Bronchial epithelial cell (primary cell): ENCODE measurements at regions not wholly inside any gene's neighbourhood (a gene's known extent, or its start where the extent isn't known, plus 50 kb on each side); places are given as distances from the start of the nearest gene placed in this dataset.

Source experiments
- DNase-seq: peaks from one replicate; pipeline ENCODE4 v3.0.0-alpha.2; 2010; ENCODE audit warnings: low read depth
- FAIRE-seq: peaks from 2 replicates; lab custom pipeline; 2011; peaks lifted over from hg19 to GRCh38; lab: Jason Lieb, UNC
- H3K27me3 ChIP-seq: 2 replicates; pipeline ENCODE4 v1.5.1; 2011; ENCODE audit warnings: low read length; ENCODE audit not compliant: control insufficient read depth, insufficient read depth
- H3K36me3 ChIP-seq: 2 replicates; pipeline ENCODE4 v1.5.1; 2011; ENCODE audit warnings: low read length; ENCODE audit not compliant: control insufficient read depth, insufficient read depth
- H3K4me3 ChIP-seq: 2 replicates; pipeline ENCODE4 v1.5.1; 2011; ENCODE audit warnings: mild to moderate bottlenecking, low read depth, low read length, control low read depth
- TF ChIP-seq, protein P1 (sequence below): IDR thresholded peaks from 2 replicates; pipeline ENCODE4 v1.5.1; 2011; ENCODE audit warnings: mild to moderate bottlenecking, moderate library complexity, low read length, control low read depth, inconsistent platforms; ENCODE audit not compliant: insufficient read depth, severe bottlenecking

DNA sequence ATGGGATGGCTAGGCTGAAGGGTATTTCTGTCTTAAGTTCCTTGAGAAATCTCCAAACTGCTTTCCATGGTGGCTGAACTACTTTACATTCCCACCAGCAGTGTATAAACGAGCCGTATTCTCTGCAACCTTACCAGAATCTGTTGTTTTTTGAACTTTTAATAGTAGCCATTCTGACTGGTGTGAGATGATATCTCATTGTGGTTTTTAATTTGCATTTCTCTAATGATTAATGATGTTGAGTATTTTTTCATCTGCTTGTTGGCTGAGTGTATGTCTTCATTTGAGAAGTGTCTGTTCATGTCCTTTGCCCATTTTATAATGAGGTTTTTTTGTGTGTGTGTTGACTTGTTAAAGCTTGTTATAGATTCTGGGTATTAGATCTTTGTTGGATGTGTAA, 226.8 kb upstream of the IGFBP3 start:
- Histone ChIP-seq H3K4me3 (no peak overlapping the region), H3K36me3 (no peaks in the 10 kb centered on the region), H3K27me3 (no peaks in the 10 kb centered on the region)
- TF ChIP-seq, protein P1, sequence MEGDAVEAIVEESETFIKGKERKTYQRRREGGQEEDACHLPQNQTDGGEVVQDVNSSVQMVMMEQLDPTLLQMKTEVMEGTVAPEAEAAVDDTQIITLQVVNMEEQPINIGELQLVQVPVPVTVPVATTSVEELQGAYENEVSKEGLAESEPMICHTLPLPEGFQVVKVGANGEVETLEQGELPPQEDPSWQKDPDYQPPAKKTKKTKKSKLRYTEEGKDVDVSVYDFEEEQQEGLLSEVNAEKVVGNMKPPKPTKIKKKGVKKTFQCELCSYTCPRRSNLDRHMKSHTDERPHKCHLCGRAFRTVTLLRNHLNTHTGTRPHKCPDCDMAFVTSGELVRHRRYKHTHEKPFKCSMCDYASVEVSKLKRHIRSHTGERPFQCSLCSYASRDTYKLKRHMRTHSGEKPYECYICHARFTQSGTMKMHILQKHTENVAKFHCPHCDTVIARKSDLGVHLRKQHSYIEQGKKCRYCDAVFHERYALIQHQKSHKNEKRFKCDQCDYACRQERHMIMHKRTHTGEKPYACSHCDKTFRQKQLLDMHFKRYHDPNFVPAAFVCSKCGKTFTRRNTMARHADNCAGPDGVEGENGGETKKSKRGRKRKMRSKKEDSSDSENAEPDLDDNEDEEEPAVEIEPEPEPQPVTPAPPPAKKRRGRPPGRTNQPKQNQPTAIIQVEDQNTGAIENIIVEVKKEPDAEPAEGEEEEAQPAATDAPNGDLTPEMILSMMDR, result no peak
- FAIRE-seq (no peak), DNase-seq (peak; percentile 25)

DNA sequence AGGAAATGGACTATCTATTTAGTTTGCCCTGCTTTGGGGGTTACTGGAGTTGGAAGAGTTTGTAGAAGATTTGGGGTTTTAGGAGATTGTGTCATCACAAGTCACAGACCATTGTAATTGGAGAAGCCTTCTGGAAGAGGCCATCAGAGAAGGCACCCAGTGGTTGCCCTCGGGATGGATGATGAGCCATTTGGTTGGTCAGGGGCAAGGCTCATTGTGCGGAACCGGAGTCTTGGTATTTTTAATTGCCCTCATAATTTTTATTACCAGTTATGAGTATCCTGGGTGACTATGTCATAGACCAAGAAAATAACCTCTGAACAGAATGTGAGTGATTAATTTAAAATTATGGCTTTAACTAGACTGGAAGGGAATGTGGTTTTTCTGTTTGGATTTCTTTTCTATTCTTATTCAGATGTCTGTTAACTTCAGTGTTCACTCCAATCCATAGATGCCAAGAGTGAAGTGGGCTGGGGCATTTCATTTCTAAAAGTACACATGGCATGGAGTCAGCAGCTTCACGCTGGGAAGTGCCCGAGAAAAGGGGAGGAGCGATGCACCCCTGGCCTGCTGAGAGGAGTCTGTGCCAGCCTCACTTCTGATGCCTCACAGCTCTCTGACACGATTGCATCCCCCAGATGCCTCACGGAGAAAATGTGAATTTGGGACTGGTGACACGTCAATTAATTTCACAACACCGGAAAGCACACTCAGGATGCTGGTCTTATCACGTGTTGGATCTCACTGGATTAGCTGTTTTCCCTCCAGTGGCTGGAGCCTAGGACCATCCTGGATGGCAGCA, 225.6 kb upstream of the IGFBP3 start:
- TF ChIP-seq, protein P1, result no peak
- FAIRE-seq (peak; percentile 55), DNase-seq (no peak)
- Histone ChIP-seq H3K4me3 (no peak overlapping the region), H3K36me3 (no peaks in the 10 kb centered on the region), H3K27me3 (no peaks in the 10 kb centered on the region)

DNA sequence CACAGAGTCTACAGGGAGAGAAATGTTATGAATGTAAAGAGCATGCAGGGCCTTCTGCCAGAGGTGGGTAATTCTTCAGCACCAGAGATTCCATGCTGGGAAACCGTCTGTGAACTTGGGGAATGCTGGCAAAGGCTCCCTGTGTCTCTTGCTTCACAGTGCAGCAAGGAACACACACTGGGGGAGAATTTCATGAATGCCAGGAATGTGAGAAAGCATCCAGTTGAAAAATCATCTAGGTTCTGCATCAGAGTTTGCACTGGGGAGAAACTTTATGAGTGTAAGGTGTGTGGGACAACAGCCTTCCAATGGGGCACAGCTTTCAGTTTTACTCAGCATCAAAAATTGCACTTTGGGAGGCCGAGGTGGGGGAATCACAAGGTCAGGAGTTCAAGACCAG, 224.3 kb upstream of the IGFBP3 start:
- no peaks in the 10 kb centered on the region for H3K27me3 ChIP-seq
- TF ChIP-seq, protein P1, result no peak
- FAIRE-seq (no peak), DNase-seq (peak; percentile 64)
- H3K36me3 ChIP-seq, result no peaks in the 10 kb centered on the region
- H3K4me3 ChIP-seq, result no peak overlapping the region

DNA sequence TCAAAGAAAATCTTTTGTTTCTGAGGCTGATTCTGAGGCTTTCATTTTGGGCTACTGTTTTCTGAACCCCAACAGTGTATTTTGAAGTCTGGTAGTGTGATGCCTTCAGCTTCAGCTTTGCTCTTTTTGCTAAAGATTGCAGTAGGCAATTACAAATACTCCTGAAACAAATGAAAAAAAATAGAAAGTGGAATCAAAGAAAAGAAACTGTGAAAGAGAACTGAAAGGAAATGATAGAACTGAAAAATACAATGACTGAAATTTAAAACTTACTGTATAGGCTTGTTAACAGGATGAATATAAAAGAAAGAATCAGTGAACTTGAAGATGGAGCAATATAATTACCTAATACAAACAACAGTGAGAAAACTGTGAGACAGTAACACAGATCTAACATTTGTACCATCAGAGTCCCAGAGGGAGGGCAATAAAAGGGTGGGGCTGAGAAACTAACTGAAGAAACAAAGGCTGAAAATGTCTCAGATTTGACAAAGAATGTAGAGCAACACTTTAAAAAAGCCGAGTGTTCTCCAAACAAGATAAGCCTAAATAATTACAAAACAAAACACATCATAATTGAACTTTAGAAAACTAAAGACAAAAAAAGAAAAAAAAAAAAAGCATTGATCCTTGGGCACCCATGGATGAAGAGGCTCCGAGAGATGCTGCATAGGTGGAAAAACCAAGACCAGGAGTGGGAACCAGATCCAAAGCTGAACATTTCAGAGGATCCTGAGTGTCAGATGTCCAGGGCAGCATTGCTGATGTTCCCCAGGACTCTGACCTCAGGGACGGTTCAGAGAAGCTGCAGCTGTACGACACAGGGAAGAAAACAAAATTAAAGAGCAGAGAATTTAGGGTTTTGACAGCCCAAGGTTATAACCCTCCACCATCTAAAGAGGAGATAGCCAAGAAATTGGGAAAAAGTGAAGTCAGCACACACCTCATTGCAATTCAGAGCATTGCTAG, 223.2 kb upstream of the IGFBP3 start:
- TF ChIP-seq, protein P1, result no peak
- DNase-seq, result no peak
- no peak overlapping the region for H3K4me3 ChIP-seq
- no peaks in the 10 kb centered on the region for H3K27me3 ChIP-seq
- no peak for FAIRE-seq
- no peaks in the 10 kb centered on the region for H3K36me3 ChIP-seq

DNA sequence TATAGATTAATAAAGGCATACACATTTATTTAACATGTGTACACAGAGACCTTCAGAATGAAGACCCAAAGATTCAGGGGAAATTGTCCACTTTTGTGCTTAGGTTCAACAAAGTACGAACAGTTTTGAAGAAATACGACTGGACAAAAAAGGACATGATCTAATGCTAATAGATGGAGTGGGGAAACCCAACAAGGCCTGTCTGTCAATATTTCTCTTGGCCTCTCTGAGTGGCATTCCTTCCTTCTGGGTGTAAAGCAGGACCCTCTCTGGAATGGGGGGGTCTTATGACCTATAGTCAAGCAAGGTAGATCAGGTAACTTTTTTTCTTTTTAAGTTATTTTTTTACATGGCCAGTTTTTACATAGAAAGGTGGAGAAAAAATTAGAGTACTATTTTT, 222.3 kb upstream of the IGFBP3 start:
- Histone ChIP-seq H3K4me3 (no peak overlapping the region), H3K27me3 (no peaks in the 10 kb centered on the region), H3K36me3 (no peaks in the 10 kb centered on the region)
- FAIRE-seq, result no peak
- DNase-seq, result no peak
- TF ChIP-seq, protein P1, result no peak
